HFF-Myc (cell line): ENCODE measurements at regions not wholly inside any gene's neighbourhood (a gene's known extent, or its start where the extent isn't known, plus 50 kb on each side); places are given as distances from the start of the nearest gene placed in this dataset.
"Not testable (repeated sequence)": the region's sequence is repeated elsewhere in the genome, so short reads cannot be mapped to it uniquely, and the experiment has no call there.

ENCODE experiments used
- DNase-seq: peaks from one replicate; pipeline ENCODE4 v3.0.0-alpha.2; 2011; ENCODE audit warnings: low read depth; ENCODE audit errors: extremely low read depth
- H3K4me3 ChIP-seq: replicated peaks from 2 replicates; pipeline ENCODE4 v1.5.1; 2011; ENCODE audit warnings: low read depth, mild to moderate bottlenecking, control low read depth, low read length
- TF ChIP-seq, protein P1 (sequence below): IDR thresholded peaks from 2 replicates; pipeline ENCODE4 v1.5.1; 2012; ENCODE audit warnings: mild to moderate bottlenecking, low read depth, low read length, control low read depth; ENCODE audit errors: missing control alignments

DNA sequence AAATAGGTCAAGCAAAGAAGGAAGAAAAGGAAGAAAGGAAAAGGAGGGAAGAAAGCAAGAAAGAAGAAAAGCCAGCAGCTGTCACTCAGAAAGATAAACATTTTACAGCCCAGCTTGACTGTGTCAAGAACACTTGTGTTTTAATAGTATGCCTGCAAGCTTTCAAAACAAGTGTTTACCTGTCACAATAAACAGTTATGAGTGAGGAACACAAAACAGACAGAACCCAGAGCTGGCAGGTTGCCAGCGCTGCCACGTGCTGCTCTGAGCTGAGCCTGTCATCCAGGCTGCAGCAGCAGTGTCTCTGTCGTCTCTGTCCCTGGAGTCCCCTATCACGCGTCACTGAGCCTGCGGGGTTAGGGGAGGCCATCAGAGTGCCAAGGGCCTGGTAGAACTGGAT lies 827.6 kb upstream of the AUTS2 start:
- TF ChIP-seq, protein P1, sequence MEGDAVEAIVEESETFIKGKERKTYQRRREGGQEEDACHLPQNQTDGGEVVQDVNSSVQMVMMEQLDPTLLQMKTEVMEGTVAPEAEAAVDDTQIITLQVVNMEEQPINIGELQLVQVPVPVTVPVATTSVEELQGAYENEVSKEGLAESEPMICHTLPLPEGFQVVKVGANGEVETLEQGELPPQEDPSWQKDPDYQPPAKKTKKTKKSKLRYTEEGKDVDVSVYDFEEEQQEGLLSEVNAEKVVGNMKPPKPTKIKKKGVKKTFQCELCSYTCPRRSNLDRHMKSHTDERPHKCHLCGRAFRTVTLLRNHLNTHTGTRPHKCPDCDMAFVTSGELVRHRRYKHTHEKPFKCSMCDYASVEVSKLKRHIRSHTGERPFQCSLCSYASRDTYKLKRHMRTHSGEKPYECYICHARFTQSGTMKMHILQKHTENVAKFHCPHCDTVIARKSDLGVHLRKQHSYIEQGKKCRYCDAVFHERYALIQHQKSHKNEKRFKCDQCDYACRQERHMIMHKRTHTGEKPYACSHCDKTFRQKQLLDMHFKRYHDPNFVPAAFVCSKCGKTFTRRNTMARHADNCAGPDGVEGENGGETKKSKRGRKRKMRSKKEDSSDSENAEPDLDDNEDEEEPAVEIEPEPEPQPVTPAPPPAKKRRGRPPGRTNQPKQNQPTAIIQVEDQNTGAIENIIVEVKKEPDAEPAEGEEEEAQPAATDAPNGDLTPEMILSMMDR, result no peak
- no peak for DNase-seq

DNA sequence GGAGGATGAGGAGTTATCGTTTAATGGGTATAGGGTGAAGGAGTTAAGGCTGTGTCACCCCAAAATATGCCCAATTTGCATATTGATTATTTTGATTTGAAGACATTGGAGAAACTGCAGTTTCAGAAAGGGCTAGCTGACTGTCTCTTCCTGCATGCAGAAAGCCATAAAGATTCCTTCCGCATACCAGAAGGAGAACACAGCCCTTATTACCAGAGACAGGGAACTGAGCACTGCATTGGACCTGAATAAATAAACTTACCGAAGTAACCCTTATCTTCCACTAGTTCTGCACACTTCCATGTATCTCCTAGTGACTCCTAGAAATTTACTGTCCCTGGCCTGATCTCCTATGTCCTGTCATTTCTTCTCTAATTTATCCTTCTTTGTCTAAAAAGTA lies 821.9 kb upstream of the AUTS2 start:
- TF ChIP-seq, protein P1, result no peak
- no peak overlapping the region for H3K4me3 ChIP-seq
- DNase-seq, result no peak

More for the DNA sequence above, 827.6 kb upstream of the AUTS2 start:
- H3K4me3 ChIP-seq, result no peak overlapping the region

DNA sequence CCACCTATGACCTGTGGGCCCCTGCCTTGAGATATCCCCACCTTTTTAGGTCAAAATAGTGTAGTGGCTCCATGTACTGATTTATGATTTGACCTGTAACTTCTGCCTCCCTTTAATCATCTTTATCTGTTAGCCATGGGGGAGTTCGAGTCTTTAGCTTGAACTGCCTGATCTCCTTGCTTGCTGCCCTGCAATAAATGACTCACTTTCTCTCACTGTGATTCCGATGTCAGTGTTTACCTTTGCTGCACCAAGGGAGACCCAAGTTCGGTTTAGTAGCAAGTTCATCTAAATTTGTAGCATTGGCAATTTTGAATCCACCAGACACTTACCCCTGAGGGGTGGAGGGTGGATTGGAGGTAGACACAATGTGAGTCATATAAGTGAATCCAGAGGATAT lies 814.6 kb upstream of the AUTS2 start:
- TF ChIP-seq, protein P1, result no peak
- H3K4me3 ChIP-seq, result no peak overlapping the region
- DNase-seq, result no peak

DNA sequence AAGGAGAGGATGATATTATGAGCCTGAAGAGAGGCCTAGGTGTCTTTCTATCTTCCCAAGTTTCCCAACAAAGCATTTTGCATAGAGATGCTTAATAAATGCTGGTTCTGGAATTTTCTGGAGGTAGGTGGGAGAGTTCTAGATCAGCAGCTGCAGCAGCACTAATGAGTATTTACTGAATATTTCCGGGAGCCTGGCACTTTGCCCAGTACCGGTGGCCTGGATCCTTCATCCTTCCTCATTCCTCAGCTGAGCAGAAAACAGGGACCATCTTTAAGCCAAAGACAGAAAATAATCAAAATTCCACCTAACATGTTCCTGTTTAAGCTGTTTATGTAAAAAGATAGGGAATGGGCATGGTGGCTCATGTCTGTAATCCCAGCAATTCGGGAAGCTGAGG lies 813.2 kb upstream of the AUTS2 start:
- no peak for DNase-seq
- TF ChIP-seq, protein P1, result no peak
- no peak overlapping the region for H3K4me3 ChIP-seq

DNA sequence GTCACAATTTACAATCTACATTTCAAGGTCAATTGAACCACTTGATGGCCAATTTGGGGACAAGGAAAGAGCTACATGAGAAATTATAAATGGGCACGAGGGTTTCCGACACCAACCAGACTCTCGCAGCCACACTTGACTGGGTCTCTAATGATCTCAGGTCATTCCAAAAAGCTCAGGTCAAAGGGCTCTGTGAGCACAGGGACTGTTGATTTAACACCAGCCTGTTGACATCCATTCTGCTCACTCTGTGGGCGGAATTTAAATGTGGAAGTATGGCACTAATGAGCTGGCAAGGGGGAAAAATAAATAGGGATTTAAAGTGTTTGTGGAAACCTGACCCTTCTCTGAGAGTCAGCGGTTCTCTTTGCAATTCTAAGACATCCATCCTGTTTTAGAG lies 810.7 kb upstream of the AUTS2 start:
- H3K4me3 ChIP-seq, result no peak overlapping the region
- TF ChIP-seq, protein P1, result no peak
- no peak for DNase-seq

DNA sequence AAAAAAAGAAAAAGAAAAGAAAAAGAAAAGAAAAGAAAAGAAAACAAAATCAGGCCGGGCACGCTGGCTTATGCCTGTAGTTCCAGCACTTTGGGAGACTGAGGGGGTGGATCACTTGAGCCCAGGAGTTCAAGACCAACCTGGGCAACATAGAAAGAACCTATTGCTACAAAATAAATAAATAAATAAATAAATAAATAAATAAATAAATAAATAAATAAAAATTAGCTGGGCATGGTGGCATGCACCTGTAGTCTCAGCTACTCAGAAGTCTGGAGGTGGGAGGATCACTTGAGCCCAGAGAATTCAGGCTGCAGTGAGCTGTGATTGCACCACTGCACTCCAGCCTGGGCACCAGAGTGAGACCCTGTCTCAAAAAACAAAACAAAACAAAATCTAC lies 809.7 kb upstream of the AUTS2 start:
- DNase-seq, H3K4me3 ChIP-seq: not testable (repeated sequence)

DNA sequence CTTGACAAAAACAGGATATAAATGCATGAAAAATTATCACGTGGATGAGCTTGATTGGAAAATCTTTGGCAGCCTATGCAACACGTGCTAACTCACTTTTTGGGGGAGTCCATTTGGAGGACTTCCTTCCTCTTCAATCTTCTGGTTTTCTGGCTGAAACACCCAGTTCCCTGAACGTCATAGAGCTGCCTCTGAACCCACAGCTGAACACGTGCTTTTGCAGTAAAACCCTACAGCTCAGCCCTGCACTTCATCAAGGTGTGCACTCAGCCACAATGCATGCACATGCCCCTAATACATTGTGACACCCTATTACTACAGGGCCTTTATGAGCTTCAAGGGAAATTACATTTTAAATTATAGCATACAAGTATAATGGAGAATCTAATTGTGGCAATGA lies 808.7 kb upstream of the AUTS2 start:
- no peak for DNase-seq
- H3K4me3 ChIP-seq, result no peak overlapping the region
- TF ChIP-seq, protein P1, result no peak

DNA sequence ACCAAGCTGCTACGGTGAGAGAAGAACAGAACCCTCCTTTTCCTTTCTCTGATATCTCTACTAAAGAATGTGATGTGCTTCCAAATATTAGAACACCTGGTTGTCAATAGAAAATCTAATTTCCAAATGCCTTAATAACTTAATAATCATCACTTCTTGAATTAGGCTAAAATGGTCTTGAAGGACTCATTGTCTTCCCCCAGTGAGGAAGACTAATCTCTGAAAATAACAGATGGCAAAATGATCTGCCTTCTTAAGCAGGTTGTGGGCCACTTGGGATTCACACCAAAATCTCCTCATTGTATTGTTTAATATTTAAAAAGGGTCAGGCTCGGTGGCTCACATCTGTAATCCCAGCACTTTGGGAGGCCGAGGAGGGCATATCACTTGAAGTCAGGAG lies 805.9 kb upstream of the AUTS2 start:
- TF ChIP-seq, protein P1, result no peak
- DNase-seq, result no peak
- no peak overlapping the region for H3K4me3 ChIP-seq
